Epithelial cell of proximal tubule (primary cell): ENCODE measurements at regions not wholly inside any gene's neighbourhood (a gene's known extent, or its start where the extent isn't known, plus 50 kb on each side); places are given as distances from the start of the nearest gene placed in this dataset.
"Not testable (repeated sequence)": the region's sequence is repeated elsewhere in the genome, so short reads cannot be mapped to it uniquely, and the experiment has no call there.

Experiments used
- DNase-seq: peaks from one replicate; pipeline ENCODE4 v3.0.0-alpha.2; 2011; ENCODE audit warnings: low read depth
- H3K4me3 ChIP-seq: 2 replicates; pipeline ENCODE4 v1.5.1; 2011; ENCODE audit warnings: low read depth, mild to moderate bottlenecking, low read length
- CTCF ChIP-seq: conservative IDR thresholded peaks from 2 replicates; pipeline ENCODE4 v1.5.1; 2012; ENCODE audit warnings: low read depth, mild to moderate bottlenecking, low read length

- no peak for TF ChIP-seq CTCF
- H3K4me3 ChIP-seq: no peak overlapping the region
- DNase-seq: no peak
Observed at GRCh38 chr2:16058747-16059358, 118.5 kb downstream of the MYCN start.

- DNase-seq: no peak
- TF ChIP-seq CTCF: no peak
- H3K4me3 ChIP-seq: no peak overlapping the region
Observed at GRCh38 chr2:16058256-16058655, 117.9 kb downstream of the MYCN start.

GRCh38 chr2:16057661-16058060, 117.3 kb downstream of the MYCN start:
- DNase-seq: no peak
- TF ChIP-seq CTCF: no peak
- H3K4me3 ChIP-seq: no peak overlapping the region

- no peak for DNase-seq
- TF ChIP-seq CTCF: no peak
- H3K4me3 ChIP-seq: no peak overlapping the region
Observed at GRCh38 chr2:16055848-16056580, 115.7 kb downstream of the MYCN start.

GRCh38 chr2:16053437-16054257, 113.3 kb downstream of the MYCN start:
- H3K4me3 ChIP-seq: no peak overlapping the region
- DNase-seq: no peak
- TF ChIP-seq CTCF: no peak

GRCh38 chr2:16052571-16053052, 112.3 kb downstream of the MYCN start:
- not testable (repeated sequence) for DNase-seq, H3K4me3 ChIP-seq

GRCh38 chr2:16051841-16052564, 111.7 kb downstream of the MYCN start:
- no peak overlapping the region for H3K4me3 ChIP-seq
- TF ChIP-seq CTCF: no peak
- no peak for DNase-seq
